H1 (cell line): ENCODE measurements at regions not wholly inside any gene's neighbourhood (a gene's known extent, or its start where the extent isn't known, plus 50 kb on each side); places are given as distances from the start of the nearest gene placed in this dataset.

ENCODE experiments used
- CTCF ChIA-PET: fragments of 300-600 bp; sonication (Branson Sonifier 250); formaldehyde crosslinking; loops from one replicate; lab custom pipeline; 2021; ENCODE audit not compliant: partially characterized antibody; lab: Charles Lee
- POLR2A ChIA-PET: fragments of 300-600 bp; sonication (Branson Sonifier 250); formaldehyde crosslinking; loops from one replicate; lab custom pipeline; 2021; ENCODE audit warnings: inconsistent platforms; ENCODE audit not compliant: partially characterized antibody; lab: Charles Lee
- DNase-seq, 2 experiments: peaks; one replicate each; pipeline versions ENCODE4 v3.0.0 to v3.0.0-alpha.2; 2010 to 2022; ENCODE audit warnings: low spot score in 2 of 2, low read depth in 1 of 2, mixed read lengths in 1 of 2
- FAIRE-seq: peaks from 2 replicates; lab custom pipeline; 2011; peaks lifted over from hg19 to GRCh38; lab: Jason Lieb, UNC
- H2AFZ ChIP-seq: 2 replicates; pipeline ENCODE4 v1.8.1; 2012; ENCODE audit warnings: low read length, inconsistent platforms
- H2AK5ac ChIP-seq: 2 replicates; pipeline ENCODE4 v1.6.1; 2013; ENCODE audit warnings: low read depth, low read length
- H2BK120ac ChIP-seq: replicated peaks from 2 replicates; pipeline ENCODE3; 2013; ENCODE audit warnings: low read depth, low read length, inconsistent platforms
- H2BK12ac ChIP-seq: 2 replicates; pipeline ENCODE4 v1.6.1; 2013; ENCODE audit warnings: low read depth, low read length
- H2BK15ac ChIP-seq: 2 replicates; pipeline ENCODE4 v1.6.1; 2013; ENCODE audit warnings: low read length
- H2BK20ac ChIP-seq: 2 replicates; pipeline ENCODE4 v1.6.1; 2013; ENCODE audit warnings: low read length
- H2BK5ac ChIP-seq: 2 replicates; pipeline ENCODE4 v1.6.1; 2013; ENCODE audit warnings: low read depth, low read length
- H3K14ac ChIP-seq: 2 replicates; pipeline ENCODE4 v1.6.1; 2013; ENCODE audit warnings: inconsistent platforms; ENCODE audit not compliant: insufficient read length
- H3K18ac ChIP-seq: 2 replicates; pipeline ENCODE4 v1.6.1; 2013; ENCODE audit warnings: low read length; ENCODE audit errors: extremely low read depth
- H3K23ac ChIP-seq: 2 replicates; pipeline ENCODE4 v1.6.1; 2013; ENCODE audit warnings: inconsistent platforms; ENCODE audit not compliant: insufficient read length
- H3K23me2 ChIP-seq: 2 replicates; pipeline ENCODE4 v1.6.1; 2013; ENCODE audit warnings: low read depth, low read length
- H3K27ac ChIP-seq: 2 replicates; pipeline ENCODE4 v1.6.1; 2011; ENCODE audit warnings: low read depth, low read length, inconsistent platforms
- H3K27me3 ChIP-seq, 4 experiments: replicated peaks in 1 of 4; 1 replicate in 1 of 4; 2 replicates in 3 of 4; pipeline versions ENCODE4 v1.6.1 to v1.8.1; 2011 to 2013; ENCODE audit warnings: low read length in 3 of 4, mild to moderate bottlenecking in 3 of 4, inconsistent platforms in 2 of 4, mixed read lengths in 2 of 4, moderate library complexity in 1 of 4; ENCODE audit not compliant: control insufficient read depth in 3 of 4, insufficient read depth in 3 of 4; ENCODE audit errors: extremely low read depth in 1 of 4
- H3K36me3 ChIP-seq, 4 experiments: 2 replicates each; pipeline versions ENCODE4 v1.6.1 to v1.8.1; 2011 to 2013; ENCODE audit warnings: mild to moderate bottlenecking in 4 of 4, low read length in 3 of 4, moderate library complexity in 2 of 4, control low read depth in 1 of 4, inconsistent platforms in 1 of 4; ENCODE audit not compliant: insufficient read depth in 4 of 4, control insufficient read depth in 2 of 4
- H3K4ac ChIP-seq: replicated peaks from 2 replicates; pipeline ENCODE3; 2013; ENCODE audit warnings: low read length, low read depth, mixed read lengths, inconsistent platforms; ENCODE audit not compliant: insufficient read length
- H3K4me1 ChIP-seq, 4 experiments: replicated peaks in 1 of 4; 1 replicate in 1 of 4; 2 replicates in 3 of 4; pipeline versions ENCODE4 v1.6.1 to v1.8.1; 2011 to 2013; ENCODE audit warnings: low read length in 3 of 4, inconsistent platforms in 2 of 4, mixed read lengths in 1 of 4; ENCODE audit not compliant: insufficient read depth in 4 of 4, control insufficient read depth in 3 of 4
- H3K4me2 ChIP-seq, 2 experiments: 2 replicates each; pipeline versions ENCODE4 v1.6.1 to v1.8.1; 2011 to 2013; ENCODE audit warnings: low read depth in 2 of 2, low read length in 2 of 2, control low read depth in 1 of 2, inconsistent platforms in 1 of 2, mild to moderate bottlenecking in 1 of 2; ENCODE audit not compliant: insufficient read depth in 1 of 2
- H3K4me3 ChIP-seq, 4 experiments: fragments of 200-600, 300-600 bp in 1 of 4; sonication (generic), shearing (Covaris generic), sonication (Bioruptor Twin) in 1 of 4; 2 replicates each; pipeline versions ENCODE4 v1.5.1 to v1.8.1; 2011 to 2016; ENCODE audit warnings: low read length in 4 of 4, low read depth in 3 of 4, control low read depth in 2 of 4, inconsistent platforms in 2 of 4, mild to moderate bottlenecking in 2 of 4, mixed read lengths in 1 of 4, moderate library complexity in 1 of 4; ENCODE audit not compliant: insufficient read depth in 2 of 4; ENCODE audit errors: extremely low read depth in 1 of 4
- H3K56ac ChIP-seq: replicated peaks from 2 replicates; pipeline ENCODE3; 2013; ENCODE audit warnings: low read depth, mild to moderate bottlenecking, mixed read lengths, low read length, inconsistent platforms; ENCODE audit not compliant: insufficient read length
- H3K79me1 ChIP-seq: 2 replicates; pipeline ENCODE4 v1.6.1; 2013; ENCODE audit warnings: low read depth, low read length, control low read depth
- H3K79me2 ChIP-seq, 2 experiments: 2 replicates each; pipeline versions ENCODE4 v1.6.1 to v1.8.1; 2012 to 2013; ENCODE audit warnings: low read length in 2 of 2, mild to moderate bottlenecking in 2 of 2, inconsistent platforms in 1 of 2; ENCODE audit not compliant: insufficient read depth in 2 of 2, control insufficient read depth in 1 of 2
- H3K9ac ChIP-seq, 4 experiments: replicated peaks in 1 of 4; 1 replicate in 1 of 4; 2 replicates in 3 of 4; pipeline versions ENCODE4 v1.6.1 to v1.8.1; 2011 to 2013; ENCODE audit warnings: low read depth in 3 of 4, low read length in 3 of 4, control low read depth in 2 of 4, mild to moderate bottlenecking in 2 of 4, moderate library complexity in 2 of 4, inconsistent platforms in 1 of 4; ENCODE audit errors: extremely low read depth in 1 of 4
- H3K9me3 ChIP-seq, 2 experiments: 2 replicates each; pipeline versions ENCODE4 v1.6.1 to v1.8.1; 2012 to 2013; ENCODE audit warnings: mild to moderate bottlenecking in 2 of 2, moderate library complexity in 2 of 2, control low read depth in 1 of 2, inconsistent platforms in 1 of 2, low read depth in 1 of 2, low read length in 1 of 2, mixed read lengths in 1 of 2; ENCODE audit not compliant: insufficient read depth in 2 of 2
- H4K20me1 ChIP-seq, 2 experiments: replicated peaks in 1 of 2; 2 replicates each; pipeline versions ENCODE3 to v1.8.1; 2011 to 2013; ENCODE audit warnings: inconsistent platforms in 2 of 2, low read length in 2 of 2, mild to moderate bottlenecking in 1 of 2; ENCODE audit not compliant: insufficient read depth in 2 of 2, control insufficient read depth in 1 of 2
- H4K5ac ChIP-seq: 2 replicates; pipeline ENCODE4 v1.6.1; 2013; ENCODE audit warnings: low read length, low read depth, mixed read lengths, inconsistent platforms; ENCODE audit not compliant: insufficient read length
- H4K8ac ChIP-seq: 2 replicates; pipeline ENCODE4 v1.8.0; 2013; ENCODE audit warnings: mild to moderate bottlenecking, moderate library complexity, low read length, inconsistent platforms; ENCODE audit not compliant: insufficient read depth; ENCODE audit errors: extremely low read depth
- H4K91ac ChIP-seq: replicated peaks from 2 replicates; pipeline ENCODE3; 2013; ENCODE audit warnings: low read length, mixed read lengths, inconsistent platforms; ENCODE audit not compliant: insufficient read length
- CEBPB ChIP-seq: IDR thresholded peaks from 2 replicates; pipeline ENCODE4 v1.6.1; 2012; ENCODE audit warnings: low read depth, low read length
- HDAC2 ChIP-seq, 2 experiments: fragments of 300-600 bp in 1 of 2; sonication (generic) in 1 of 2; IDR thresholded peaks; 2 replicates each; pipeline ENCODE4 v1.6.1; 2011 to 2012; ENCODE audit warnings: low read depth in 2 of 2, low read length in 2 of 2, mild to moderate bottlenecking in 2 of 2, moderate library complexity in 2 of 2, borderline replicate concordance in 1 of 2, inconsistent platforms in 1 of 2
- WGBS, 2 experiments: shearing (Covaris generic) in 1 of 2; methylation state at CpG; one replicate each; pipeline versions ENCODE4 v1.1.6 to v1.1.7; 2013 to 2015; ENCODE audit warnings: low lambda C conversion rate in 2 of 2, mixed read lengths in 2 of 2, inconsistent platforms in 1 of 2, low coverage in 1 of 2, missing lambda C conversion rate in 1 of 2; ENCODE audit not compliant: insufficient replicate concordance in 2 of 2, insufficient coverage in 1 of 2, insufficient read length in 1 of 2; ENCODE audit errors: extremely low coverage in 1 of 2, missing lambda C conversion rate in 1 of 2; 5-methylcytosine and 5-hydroxymethylcytosine counted together

DNA sequence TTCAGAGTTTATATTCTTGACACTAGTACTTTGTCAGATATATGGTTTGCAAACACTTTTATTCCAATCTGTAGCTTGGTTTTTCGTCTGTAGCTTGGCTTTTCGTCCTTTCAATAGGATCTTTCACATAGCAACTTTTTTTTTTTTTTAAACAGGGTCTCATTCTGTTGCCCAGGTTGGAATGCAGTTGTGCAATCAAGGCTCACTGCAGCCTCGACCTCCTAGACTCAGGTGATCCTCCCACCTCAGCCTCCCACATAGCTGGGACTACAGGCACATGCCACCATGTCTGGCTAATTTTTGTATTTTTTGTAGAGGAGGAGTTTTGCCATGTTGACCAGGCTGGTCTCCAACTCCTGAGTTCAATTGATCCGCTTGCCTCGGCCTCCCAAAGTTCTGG lies 460.4 kb upstream of the SOX5 start:
- H3K4me2 ChIP-seq = no peak overlapping the region
- no peak overlapping the region for H3K56ac ChIP-seq
- H3K27me3 ChIP-seq = no peaks in the 10 kb centered on the region
- FAIRE-seq = no peak
- no peaks in the 10 kb centered on the region for H3K79me2 ChIP-seq
- no peak overlapping the region for H4K91ac ChIP-seq
- 81% methylated on average over 5 of the region's 5 CpGs; no CpG with 5 or more reads in 1 of the 2 experiments for WGBS, 2 experiments
- H4K5ac ChIP-seq = no peak overlapping the region
- H3K9me3 ChIP-seq = no peaks in the 10 kb centered on the region
- peak; percentile 57 for TF ChIP-seq CEBPB
- TF ChIP-seq HDAC2 (IDR thresholded peaks at IDR 0.05; ENCODE audit: borderline replicate concordance in 1 of 2, low read depth in 2 of 2, low read length in 2 of 2) = no peak
- TF ChIP-seq, all 59 proteins: peak for 1
- no peak overlapping the region for H2AK5ac ChIP-seq
- H3K36me3 ChIP-seq = no peaks in the 10 kb centered on the region
- H2BK12ac ChIP-seq = no peak overlapping the region
- CTCF ChIA-PET = interaction anchor here (1.4 kb wide), 1 partner anchor 369 kb away, joined by 5 read pairs; no protein-coding TSS in a partner anchor
- DNase-seq = no peak
- H4K8ac ChIP-seq = no peak overlapping the region
- no peak overlapping the region for H3K27ac ChIP-seq
- H3K23me2 ChIP-seq = no peaks in the 10 kb centered on the region
- H2BK15ac ChIP-seq = no peak overlapping the region
- H3K79me1 ChIP-seq = no peaks in the 10 kb centered on the region
- no peak overlapping the region for H3K23ac ChIP-seq
- no peak overlapping the region for H2BK120ac ChIP-seq
- H3K18ac ChIP-seq = no peak overlapping the region
- H3K4me3 ChIP-seq = no peak overlapping the region
- no peak overlapping the region for H2BK20ac ChIP-seq
- no peaks in the 10 kb centered on the region; a peak in 2 of 7 replicates for H3K4me1 ChIP-seq
- H2AFZ ChIP-seq = no peak overlapping the region
- no peak overlapping the region for H3K9ac ChIP-seq
- H3K14ac ChIP-seq = no peak overlapping the region
- H2BK5ac ChIP-seq = no peak overlapping the region
- no peaks in the 10 kb centered on the region for H4K20me1 ChIP-seq
- POLR2A ChIA-PET = no interaction called here
- no peak overlapping the region for H3K4ac ChIP-seq
